AG09309 (cell line): ENCODE measurements at regions not wholly inside any gene's neighbourhood (a gene's known extent, or its start where the extent isn't known, plus 50 kb on each side); places are given as distances from the start of the nearest gene placed in this dataset.
"Not testable (repeated sequence)": the region's sequence is repeated elsewhere in the genome, so short reads cannot be mapped to it uniquely, and the experiment has no call there.

Experiments used
- DNase-seq: peaks from one replicate; pipeline ENCODE4 v3.0.0-alpha.2; 2010; ENCODE audit warnings: low read depth
- H3K4me3 ChIP-seq: 2 replicates; pipeline ENCODE4 v1.5.1; 2011; ENCODE audit warnings: mild to moderate bottlenecking, low read depth, low read length, moderate library complexity; ENCODE audit not compliant: control insufficient read depth
- CTCF ChIP-seq: IDR thresholded peaks from 2 replicates; pipeline ENCODE4 v1.5.1; 2011; ENCODE audit warnings: mild to moderate bottlenecking, low read depth, low read length, inconsistent platforms; ENCODE audit not compliant: insufficient read depth, control insufficient read depth; ENCODE audit errors: missing control alignments

GRCh38 chr20:17868151-17868550, 100.4 kb downstream of the SNX5 start:
- no peak for TF ChIP-seq CTCF
- no peak overlapping the region for H3K4me3 ChIP-seq
- DNase-seq: no peak

DNA sequence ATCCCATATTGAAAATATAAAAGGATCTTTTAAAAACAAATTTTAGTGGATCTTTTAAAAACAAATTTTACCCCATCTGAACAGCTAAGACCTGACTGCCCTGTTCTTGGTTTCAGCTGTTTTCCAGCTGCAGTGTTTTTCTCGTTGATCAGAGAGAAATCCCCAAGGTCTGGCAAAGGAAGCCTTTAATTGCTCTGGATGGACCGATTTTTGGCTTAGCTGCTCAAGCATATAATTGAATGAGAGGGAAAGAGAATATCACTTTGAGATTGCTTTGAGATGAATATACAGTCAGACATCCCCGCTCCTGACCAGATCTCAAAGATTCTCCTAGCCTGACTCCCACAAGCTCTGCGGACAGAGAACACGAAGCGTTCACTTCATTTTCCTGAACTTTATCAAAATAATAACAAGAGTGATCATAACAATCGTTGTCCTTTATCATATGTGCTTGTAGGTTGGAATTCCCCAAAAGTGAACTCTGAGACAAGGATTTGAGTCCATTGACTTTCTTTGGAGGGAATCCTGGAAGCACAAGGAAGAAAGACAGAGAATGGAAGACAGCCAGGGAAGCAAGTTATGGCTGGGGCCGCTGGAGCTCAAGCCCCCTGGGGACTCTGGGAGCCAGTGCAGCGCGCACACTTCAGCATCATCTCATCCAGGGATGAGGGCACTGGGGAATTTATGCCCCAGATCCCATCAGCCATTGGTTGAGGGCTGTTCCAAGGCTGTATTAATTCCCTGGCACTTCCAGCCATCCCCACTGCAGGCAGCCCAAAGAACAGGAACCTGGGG, 101.3 kb downstream of the SNX5 start:
- TF ChIP-seq CTCF: no peak
- no peak overlapping the region for H3K4me3 ChIP-seq
- no peak for DNase-seq

DNA sequence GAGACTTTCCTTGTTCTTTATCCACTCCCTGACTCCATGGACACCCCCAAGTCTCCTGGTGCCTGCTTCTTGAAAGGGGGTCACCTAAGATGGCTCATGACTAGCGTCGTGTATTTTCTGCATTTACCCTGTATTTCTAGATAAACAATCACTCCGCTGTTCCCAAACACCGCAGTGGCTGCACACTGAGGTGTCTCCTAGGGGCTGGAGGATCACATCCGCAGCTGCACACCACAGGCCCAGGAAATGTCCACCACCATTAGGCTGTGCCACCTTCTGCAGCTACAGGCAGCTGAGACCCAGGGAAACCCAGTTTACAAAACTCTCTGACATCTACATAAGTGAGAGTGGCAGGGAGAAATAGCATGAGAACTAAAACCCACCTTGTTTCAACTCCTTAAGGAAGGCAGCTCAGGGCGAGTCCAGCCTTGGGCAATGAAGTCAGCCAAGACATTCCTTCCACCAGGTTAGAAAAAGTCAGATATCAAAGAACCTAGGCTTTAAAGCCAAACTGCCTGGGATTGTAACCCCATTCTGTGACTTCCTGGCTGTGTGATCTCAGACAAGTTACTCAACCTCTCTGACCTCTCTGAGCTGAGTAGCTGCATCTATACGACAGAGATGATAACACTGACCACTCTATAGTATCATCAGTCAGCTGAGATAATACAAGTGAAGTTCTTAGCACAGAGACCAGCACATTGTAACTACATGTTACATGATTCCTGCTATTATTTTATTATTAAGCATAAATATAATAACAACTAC, 102.2 kb downstream of the SNX5 start:
- H3K4me3 ChIP-seq: no peak overlapping the region
- no peak for TF ChIP-seq CTCF
- no peak for DNase-seq

- no peak for TF ChIP-seq CTCF
- no peak overlapping the region for H3K4me3 ChIP-seq
- no peak for DNase-seq
Observed at GRCh38 chr20:17863577-17864292, 104.9 kb downstream of the SNX5 start.

DNA sequence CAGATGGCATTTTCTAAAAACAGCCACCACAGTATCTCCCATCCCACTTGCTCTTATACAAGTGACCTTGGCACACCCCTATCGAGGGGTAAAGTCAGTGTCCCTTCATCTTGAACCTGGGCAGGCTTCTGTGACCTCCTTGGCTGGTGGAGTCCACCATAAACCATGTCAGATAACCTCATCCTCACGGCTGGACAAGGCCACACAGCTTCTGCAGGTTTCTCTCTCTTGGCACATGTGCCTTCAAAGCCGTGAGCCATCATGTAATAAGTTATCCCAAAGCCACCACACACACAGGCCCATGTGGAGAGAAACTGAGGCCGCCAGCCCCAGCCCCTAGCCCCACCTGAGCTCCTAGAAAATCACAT, 105.4 kb downstream of the SNX5 start:
- no peak overlapping the region for H3K4me3 ChIP-seq
- TF ChIP-seq CTCF: no peak
- DNase-seq: no peak

- TF ChIP-seq CTCF: no peak
- DNase-seq: no peak
- no peak overlapping the region for H3K4me3 ChIP-seq
Observed at GRCh38 chr20:17862171-17862570, 106.4 kb downstream of the SNX5 start.

GRCh38 chr20:17861620-17862019, 107.0 kb downstream of the SNX5 start:
- not testable (repeated sequence) for H3K4me3 ChIP-seq, DNase-seq
